ENCODE measurements at regions not wholly inside any gene's neighbourhood (a gene's known extent, or its start where the extent isn't known, plus 50 kb on each side); places are given as distances from the start of the nearest gene placed in this dataset.

DNA sequence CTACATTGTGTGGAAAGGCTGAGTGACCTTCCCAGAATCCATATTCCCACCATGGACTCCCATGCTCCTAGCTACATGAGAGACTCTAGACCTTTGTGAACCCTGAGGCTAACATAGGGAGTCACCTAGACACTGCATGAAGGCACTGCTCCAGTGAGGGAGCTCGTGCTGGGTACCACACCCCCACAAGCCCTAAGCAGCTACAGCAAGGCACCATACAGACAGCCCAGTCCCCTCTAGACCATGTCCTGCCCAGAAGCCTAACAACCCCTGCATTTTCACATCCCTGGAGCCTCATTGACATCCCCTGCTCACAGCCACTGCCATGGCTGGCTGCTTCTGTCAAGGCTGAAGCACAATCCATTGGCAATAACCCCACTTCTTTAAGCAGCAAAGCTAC, 176.5 kb upstream of the CTNND2 start:
- TF ChIP-seq ZNF530 (tag by site-specific recombination; IDR thresholded peaks at IDR 0.05; ENCODE audit: low read depth) (no peak), HOXD13 (CRISPR knock-in tag; IDR thresholded peaks at IDR 0.05; ENCODE audit: borderline replicate concordance) (no peak)
- TF ChIP-seq, protein P1, sequence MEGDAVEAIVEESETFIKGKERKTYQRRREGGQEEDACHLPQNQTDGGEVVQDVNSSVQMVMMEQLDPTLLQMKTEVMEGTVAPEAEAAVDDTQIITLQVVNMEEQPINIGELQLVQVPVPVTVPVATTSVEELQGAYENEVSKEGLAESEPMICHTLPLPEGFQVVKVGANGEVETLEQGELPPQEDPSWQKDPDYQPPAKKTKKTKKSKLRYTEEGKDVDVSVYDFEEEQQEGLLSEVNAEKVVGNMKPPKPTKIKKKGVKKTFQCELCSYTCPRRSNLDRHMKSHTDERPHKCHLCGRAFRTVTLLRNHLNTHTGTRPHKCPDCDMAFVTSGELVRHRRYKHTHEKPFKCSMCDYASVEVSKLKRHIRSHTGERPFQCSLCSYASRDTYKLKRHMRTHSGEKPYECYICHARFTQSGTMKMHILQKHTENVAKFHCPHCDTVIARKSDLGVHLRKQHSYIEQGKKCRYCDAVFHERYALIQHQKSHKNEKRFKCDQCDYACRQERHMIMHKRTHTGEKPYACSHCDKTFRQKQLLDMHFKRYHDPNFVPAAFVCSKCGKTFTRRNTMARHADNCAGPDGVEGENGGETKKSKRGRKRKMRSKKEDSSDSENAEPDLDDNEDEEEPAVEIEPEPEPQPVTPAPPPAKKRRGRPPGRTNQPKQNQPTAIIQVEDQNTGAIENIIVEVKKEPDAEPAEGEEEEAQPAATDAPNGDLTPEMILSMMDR (tag by site-specific recombination; IDR thresholded peaks at IDR 0.05) = no peak
